Panc1 (cell line): ENCODE measurements at regions not wholly inside any gene's neighbourhood (a gene's known extent, or its start where the extent isn't known, plus 50 kb on each side); places are given as distances from the start of the nearest gene placed in this dataset.

Experiments used
- ATAC-seq: fragments of 200-7000 bp; cut with Tn5 transposase; 2 replicates; pipeline ENCODE4 v1.9.1; 2020; ENCODE audit warnings: mild to moderate bottlenecking, moderate library complexity
- BruUV-seq: library from RNA; stranded (reverse); fragments of 400-500 nt; replicated peaks from 2 replicates; lab custom pipeline; 2021; lab: Mats Ljungman, UMichigan
- CTCF ChIA-PET: fragments of 300-600 bp; sonication (Branson Sonifier 250); formaldehyde crosslinking; loops from one replicate; lab custom pipeline; 2022; ENCODE audit warnings: antibody characterized with exemption; lab: Charles Lee
- POLR2A ChIA-PET: fragments of 300-600 bp; sonication (Branson Sonifier 250); formaldehyde crosslinking; loops from one replicate; lab custom pipeline; 2022; ENCODE audit warnings: antibody characterized with exemption; lab: Charles Lee
- DNase-seq: peaks from one replicate; pipeline ENCODE4 v3.0.0-alpha.2; 2010; ENCODE audit warnings: low read depth, low spot score
- H3K27ac ChIP-seq: 2 replicates; pipeline ENCODE4 v1.5.1; 2011; ENCODE audit warnings: mild to moderate bottlenecking, low read length, inconsistent platforms
- H3K27me3 ChIP-seq: fragments of 200-500 bp; sonication (Bioruptor generic); 2 replicates; pipeline ENCODE4 v1.6.0; 2014; ENCODE audit warnings: low read length, inconsistent platforms; ENCODE audit not compliant: control insufficient read depth, insufficient read depth
- H3K36me3 ChIP-seq: fragments of 200-500 bp; sonication (Bioruptor generic); 2 replicates; pipeline ENCODE4 v1.5.1; 2014; ENCODE audit warnings: inconsistent platforms, mild to moderate bottlenecking, low read length, moderate library complexity; ENCODE audit not compliant: control insufficient read depth, insufficient read depth
- H3K4me1 ChIP-seq: 2 replicates; pipeline ENCODE4 v1.5.1; 2011; ENCODE audit warnings: inconsistent platforms, mild to moderate bottlenecking, low read length, moderate library complexity; ENCODE audit not compliant: control insufficient read depth, insufficient read depth
- H3K4me3 ChIP-seq, 2 experiments: 2 replicates each; pipeline ENCODE4 v1.5.1; 2011 to 2012; ENCODE audit warnings: low read depth in 2 of 2, low read length in 2 of 2, mild to moderate bottlenecking in 2 of 2, inconsistent platforms in 1 of 2, moderate library complexity in 1 of 2
- H3K9me3 ChIP-seq: fragments of 200-500 bp; sonication (Bioruptor generic); 2 replicates; pipeline ENCODE4 v1.5.1; 2014; ENCODE audit warnings: low read depth, mild to moderate bottlenecking, inconsistent platforms, low read length, moderate library complexity; ENCODE audit not compliant: control insufficient read depth, insufficient read depth
- CTCF ChIP-seq: fragments of 450-650 bp; IDR thresholded peaks from 2 replicates; pipeline ENCODE4 v1.5.1; 2017; ENCODE audit warnings: mild to moderate bottlenecking
- POLR2AphosphoS5 ChIP-seq: IDR thresholded peaks from 2 replicates; pipeline ENCODE4 v1.6.1; 2012; ENCODE audit warnings: mild to moderate bottlenecking, low read depth, low read length, moderate library complexity
- REST ChIP-seq, 2 experiments: IDR thresholded peaks; 2 replicates each; pipeline ENCODE4 v1.6.1; 2011 to 2012; ENCODE audit warnings: low read depth in 2 of 2, control low read depth in 1 of 2, low read length in 1 of 2, mild to moderate bottlenecking in 1 of 2, moderate library complexity in 1 of 2; ENCODE audit not compliant: insufficient read depth in 1 of 2
- SIN3A ChIP-seq: IDR thresholded peaks from 2 replicates; pipeline ENCODE4 v1.6.1; 2012; ENCODE audit warnings: low read depth, mild to moderate bottlenecking, low read length, moderate library complexity, borderline replicate concordance; ENCODE audit not compliant: insufficient read depth
- TCF7L2 ChIP-seq: IDR thresholded peaks from 2 replicates; pipeline ENCODE4 v1.6.1; 2011; ENCODE audit warnings: mild to moderate bottlenecking, low read depth, low read length, inconsistent platforms
- in situ Hi-C: cut with HindIII; loops from 2 replicates; pipeline ENCODE4 v1.10.0; 2016; ENCODE audit warnings: low sequenced_read_pairs, low pct_unique_long_range_greater_than_20kb
- intact Hi-C: fragments of 100-400 bp; cut with micrococcal nuclease; formaldehyde crosslinking; loops from one replicate; pipeline ENCODE4 v1.10.0; 2022; ENCODE audit not compliant: unreplicated experiment

GRCh38 chr1:182169203-182169602 is 107.7 kb upstream of the ZNF648 start:
- POLR2A ChIA-PET: no interaction called here
- CTCF ChIA-PET: no interaction called here
- Histone ChIP-seq H3K36me3 (no peaks in the 10 kb centered on the region), H3K4me1 (no peaks in the 10 kb centered on the region), H3K4me3 (no peak overlapping the region), H3K9me3 (no peaks in the 10 kb centered on the region), H3K27me3 (no peaks in the 10 kb centered on the region), H3K27ac (no peak overlapping the region)
- BruUV-seq: no TSS peak
- no peak for DNase-seq
- ATAC-seq: no peak
- in situ Hi-C loops: no loop called here
- intact Hi-C loops: no loop called here
- TF ChIP-seq CTCF (no peak), SIN3A (no peak), TCF7L2 (no peak), REST (IDR thresholded peaks at IDR 0.05; ENCODE audit: insufficient read depth in 1 of 2, low read depth in 2 of 2, low read length in 1 of 2) (no peak), POLR2AphosphoS5 (no peak)

GRCh38 chr1:182166750-182167149 is 105.2 kb upstream of the ZNF648 start:
- ChIA-PET POLR2A (no interaction called here), CTCF (no interaction called here)
- no peaks in the 10 kb centered on the region for H3K27me3 ChIP-seq
- intact Hi-C loops (no loop called here), in situ Hi-C loops (no loop called here)
- no peaks in the 10 kb centered on the region for H3K36me3 ChIP-seq
- no TSS peak for BruUV-seq
- no peaks in the 10 kb centered on the region for H3K9me3 ChIP-seq
- DNase-seq: no peak
- TF ChIP-seq CTCF: no peak
- TF ChIP-seq TCF7L2: no peak
- TF ChIP-seq SIN3A: no peak
- no peak for TF ChIP-seq POLR2AphosphoS5
- no peak for TF ChIP-seq REST (IDR thresholded peaks at IDR 0.05; ENCODE audit: insufficient read depth in 1 of 2, low read depth in 2 of 2, low read length in 1 of 2)
- H3K4me3 ChIP-seq: no peak overlapping the region
- ATAC-seq: no peak
- H3K27ac ChIP-seq: no peak overlapping the region
- H3K4me1 ChIP-seq: no peaks in the 10 kb centered on the region
